HepG2 (cell line): ENCODE measurements at regions not wholly inside any gene's neighbourhood (a gene's known extent, or its start where the extent isn't known, plus 50 kb on each side); places are given as distances from the start of the nearest gene placed in this dataset.

Source experiments
- ATAC-seq: fragments of 200-7000 bp; cut with Tn5 transposase; 3 replicates; pipeline ENCODE4 v1.9.1; 2020; ENCODE audit warnings: mild to moderate bottlenecking, moderate library complexity
- BruUV-seq: library from RNA; stranded (reverse); fragments of 400-500 nt; replicated peaks from 2 replicates; lab custom pipeline; 2021; lab: Mats Ljungman, UMichigan
- CTCF ChIA-PET: fragments of 300-600 bp; formaldehyde crosslinking; extraction: SDS; loops from one replicate; lab custom pipeline; 2021; ENCODE audit warnings: low total read pairs, inconsistent platforms, low intra/inter-chr PET ratio; lab: Yijun Ruan, JAX
- POLR2A ChIA-PET: fragments of 350-600 bp; sonication (Branson Sonifier 250); formaldehyde crosslinking; loops from one replicate; lab custom pipeline; 2020; ENCODE audit warnings: antibody characterized with exemption, inconsistent platforms; lab: Yijun Ruan, JAX
- DNase-seq: peaks from one replicate; pipeline ENCODE4 v3.0.0-alpha.2; 2015; ENCODE audit warnings: low spot score
- FAIRE-seq: peaks from 3 replicates; lab custom pipeline; 2011; peaks lifted over from hg19 to GRCh38; lab: Jason Lieb, UNC
- H2AFZ ChIP-seq: one replicate; pipeline ENCODE4 v1.6.1; 2011; ENCODE audit warnings: low read length, inconsistent platforms
- H3K27ac ChIP-seq: fragments of 300-600 bp; 3 replicates; pipeline ENCODE4 v1.8.0; 2011; ENCODE audit warnings: mixed run types, mild to moderate bottlenecking, mixed read lengths, low read length, inconsistent platforms; ENCODE audit not compliant: insufficient read depth; ENCODE audit errors: extremely low read length
- H3K27me3 ChIP-seq, 2 experiments: fragments of 200-600 bp in 1 of 2; 2 replicates in 1 of 2; 3 replicates in 1 of 2; pipeline versions ENCODE4 v1.6.0 to v1.8.0; 2011; ENCODE audit warnings: low read length in 2 of 2, mild to moderate bottlenecking in 2 of 2, moderate library complexity in 2 of 2, inconsistent platforms in 1 of 2; ENCODE audit not compliant: insufficient read depth in 2 of 2, control insufficient read depth in 1 of 2
- H3K36me3 ChIP-seq, 2 experiments: fragments of 200-600 bp in 1 of 2; replicated peaks in 1 of 2; 2 replicates in 1 of 2; 3 replicates in 1 of 2; pipeline versions ENCODE4 v1.5.1 to v1.8.0; 2011; ENCODE audit warnings: low read length in 2 of 2, inconsistent platforms in 1 of 2; ENCODE audit not compliant: insufficient read depth in 2 of 2, control insufficient read depth in 1 of 2
- H3K4me1 ChIP-seq: 2 replicates; pipeline ENCODE4 v1.5.1; 2012; ENCODE audit warnings: low read length, inconsistent platforms; ENCODE audit not compliant: insufficient read depth
- H3K4me2 ChIP-seq: 2 replicates; pipeline ENCODE4 v1.6.0; 2011; ENCODE audit warnings: low read depth, low read length, inconsistent platforms
- H3K4me3 ChIP-seq, 3 experiments: fragments of 200-600 bp in 1 of 3; sonication (generic), shearing (Covaris generic) in 1 of 3; replicated peaks in 1 of 3; 2 replicates each; pipeline ENCODE4 v1.5.1; 2011 to 2016; ENCODE audit warnings: low read length in 3 of 3, inconsistent platforms in 2 of 3, low read depth in 2 of 3, mild to moderate bottlenecking in 2 of 3, control low read depth in 1 of 3, mixed read lengths in 1 of 3; ENCODE audit not compliant: insufficient read depth in 1 of 3
- H3K79me2 ChIP-seq: one replicate; pipeline ENCODE4 v1.6.1; 2011; ENCODE audit warnings: low read length, inconsistent platforms; ENCODE audit not compliant: insufficient read depth
- H3K9ac ChIP-seq: 2 replicates; pipeline ENCODE4 v1.6.0; 2011; ENCODE audit warnings: mild to moderate bottlenecking, low read depth, low read length, inconsistent platforms; ENCODE audit not compliant: insufficient read depth
- H3K9me3 ChIP-seq: 2 replicates; pipeline ENCODE4 v1.5.1; 2012; ENCODE audit warnings: mild to moderate bottlenecking, low read length
- H4K20me1 ChIP-seq: 2 replicates; pipeline ENCODE4 v1.6.0; 2011; ENCODE audit warnings: inconsistent platforms, mild to moderate bottlenecking, low read length, moderate library complexity; ENCODE audit not compliant: insufficient read depth
- ATAD3A ChIP-seq: sonication (generic); formaldehyde crosslinking; IDR thresholded peaks from 2 replicates; pipeline ENCODE4 v1.4.0; 2020; ENCODE audit warnings: missing genetic modification reagents
- E2F2 ChIP-seq: sonication (generic); formaldehyde crosslinking; IDR thresholded peaks from 2 replicates; pipeline ENCODE4 v1.4.0; 2020; ENCODE audit warnings: missing genetic modification reagents, borderline replicate concordance
- NCOA5 ChIP-seq: sonication (generic); formaldehyde crosslinking; IDR thresholded peaks from 2 replicates; pipeline ENCODE4 v1.4.0; 2020; ENCODE audit warnings: missing genetic modification reagents
- NFKB2 ChIP-seq: sonication (generic); formaldehyde crosslinking; IDR thresholded peaks from 2 replicates; pipeline ENCODE4 v1.4.0; 2020; ENCODE audit warnings: missing genetic modification reagents, borderline replicate concordance
- PBX2 ChIP-seq: IDR thresholded peaks from 2 replicates; pipeline ENCODE4 v1.6.1; 2016; ENCODE audit warnings: control low read depth
- SOX5 ChIP-seq: IDR thresholded peaks from 2 replicates; pipeline ENCODE4 v1.6.1; 2016; ENCODE audit warnings: borderline replicate concordance
- TGIF2 ChIP-seq: IDR thresholded peaks from 2 replicates; pipeline ENCODE4 v1.6.1; 2016; ENCODE audit warnings: control low read depth, missing compliant biosample characterization
- TMF1 ChIP-seq: sonication (generic); formaldehyde crosslinking; IDR thresholded peaks from 2 replicates; pipeline ENCODE4 v1.8.1; 2022; ENCODE audit warnings: low read depth, missing genetic modification reagents
- ZNF18 ChIP-seq: sonication (generic); formaldehyde crosslinking; IDR thresholded peaks from 2 replicates; pipeline ENCODE4 v1.8.0; 2022; ENCODE audit warnings: mild to moderate bottlenecking, missing genetic modification reagents; ENCODE audit not compliant: insufficient replicate concordance
- ZNF414 ChIP-seq: sonication (generic); formaldehyde crosslinking; IDR thresholded peaks from 2 replicates; pipeline ENCODE4 v1.5.0; 2020; ENCODE audit warnings: missing genetic modification reagents
- ZNF446 ChIP-seq: sonication (generic); formaldehyde crosslinking; IDR thresholded peaks from 2 replicates; pipeline ENCODE4 v1.5.0; 2020; ENCODE audit warnings: mild to moderate bottlenecking, missing genetic modification reagents
- ZNF543 ChIP-seq: sonication (generic); formaldehyde crosslinking; IDR thresholded peaks from 2 replicates; pipeline ENCODE4 v1.4.0; 2020; ENCODE audit warnings: mild to moderate bottlenecking, missing genetic modification reagents
- ZNF639 ChIP-seq: conservative IDR thresholded peaks from 2 replicates; pipeline ENCODE4 v1.6.1; 2018; ENCODE audit warnings: missing genetic modification reagents
- WGBS: methylation state at CpG from one replicate; pipeline ENCODE4 v1.1.6; 2017; ENCODE audit warnings: low lambda C conversion rate; 5-methylcytosine and 5-hydroxymethylcytosine counted together
- in situ Hi-C: cut with HindIII; loops from 2 replicates; pipeline ENCODE4 v1.10.0; 2017; ENCODE audit warnings: low pct_unique_long_range_greater_than_20kb; ENCODE audit not compliant: extremely low pct_ligation_motif_present
- intact Hi-C: fragments of 100-400 bp; cut with micrococcal nuclease; formaldehyde crosslinking; loops from one replicate; pipeline ENCODE4 v1.10.0; 2022; ENCODE audit not compliant: unreplicated experiment

- H3K79me2 ChIP-seq = no peaks in the 10 kb centered on the region
- in situ Hi-C loops (no loop called here), intact Hi-C loops (no loop called here)
- DNase-seq (no peak), FAIRE-seq (no peak), ATAC-seq (no peak)
- H3K9ac ChIP-seq = no peak overlapping the region
- no peak overlapping the region for H3K4me2 ChIP-seq
- no peak overlapping the region for H2AFZ ChIP-seq
- no peak overlapping the region for H3K27ac ChIP-seq
- H3K27me3 ChIP-seq = no peaks in the 10 kb centered on the region
- WGBS = 0% methylated on average over 3 of the region's 3 CpGs
- BruUV-seq = no TSS peak
- no peaks in the 10 kb centered on the region for H4K20me1 ChIP-seq
- peaks cover 15% of the 10 kb centered on the region; the same call in 1 of the 2 replicates for H3K9me3 ChIP-seq
- H3K4me3 ChIP-seq = no peak overlapping the region
- TF ChIP-seq TGIF2 (CRISPR knock-in tag) = no peak
- no peak for TF ChIP-seq NCOA5
- TF ChIP-seq SOX5 (CRISPR knock-in tag) = no peak
- H3K4me1 ChIP-seq = no peaks in the 10 kb centered on the region
- CTCF ChIA-PET = no interaction called here
- H3K36me3 ChIP-seq = no peaks in the 10 kb centered on the region
- POLR2A ChIA-PET = no interaction called here
Measured at GRCh38 chr15:23924686-23925085, 237.6 kb upstream of the NDN start.

- H3K4me2 ChIP-seq = no peak overlapping the region
- H3K27me3 ChIP-seq = no peaks in the 10 kb centered on the region
- no peak overlapping the region for H3K9ac ChIP-seq
- BruUV-seq = no TSS peak
- H3K4me3 ChIP-seq = no peak overlapping the region
- intact Hi-C loops = no loop called here
- no peaks in the 10 kb centered on the region for H4K20me1 ChIP-seq
- in situ Hi-C loops = no loop called here
- 50% methylated on average over 13 of the region's 14 CpGs for WGBS
- no peaks in the 10 kb centered on the region for H3K4me1 ChIP-seq
- ATAC-seq (no peak), DNase-seq (no peak), FAIRE-seq (no peak)
- ChIA-PET POLR2A (no interaction called here), CTCF (no interaction called here)
- H3K27ac ChIP-seq = no peak overlapping the region
- H3K79me2 ChIP-seq = no peaks in the 10 kb centered on the region
- H3K36me3 ChIP-seq = no peaks in the 10 kb centered on the region
- H3K9me3 ChIP-seq = peaks cover 81% of the 10 kb centered on the region
- no peak overlapping the region for H2AFZ ChIP-seq
- no peak for TF ChIP-seq ZNF414 (CRISPR knock-in tag)
- TF ChIP-seq ZNF639 = no peak
- no peak for TF ChIP-seq E2F2 (CRISPR knock-in tag)
- TF ChIP-seq ATAD3A (CRISPR knock-in tag) = no peak
- no peak for TF ChIP-seq ZNF18
- TF ChIP-seq ZNF543 = no peak
- TF ChIP-seq ZNF446 = no peak
- no peak for TF ChIP-seq TMF1 (CRISPR knock-in tag)
- TF ChIP-seq NFKB2 (CRISPR knock-in tag) = no peak
- no peak for TF ChIP-seq PBX2 (CRISPR knock-in tag)
Measured at GRCh38 chr15:23954931-23955330, 267.8 kb upstream of the NDN start.
